NCI-H1105 (cell line): ENCODE measurements at regions not wholly inside any gene's neighbourhood (a gene's known extent, or its start where the extent isn't known, plus 50 kb on each side); places are given as distances from the start of the nearest gene placed in this dataset.
"Not testable (repeated sequence)": the region's sequence is repeated elsewhere in the genome, so short reads cannot be mapped to it uniquely, and the experiment has no call there.

Experiments used
- DNase-seq: peaks from one replicate; lab custom pipeline; 2025; lab: John Stamatoyannopoulos, UW

DNA sequence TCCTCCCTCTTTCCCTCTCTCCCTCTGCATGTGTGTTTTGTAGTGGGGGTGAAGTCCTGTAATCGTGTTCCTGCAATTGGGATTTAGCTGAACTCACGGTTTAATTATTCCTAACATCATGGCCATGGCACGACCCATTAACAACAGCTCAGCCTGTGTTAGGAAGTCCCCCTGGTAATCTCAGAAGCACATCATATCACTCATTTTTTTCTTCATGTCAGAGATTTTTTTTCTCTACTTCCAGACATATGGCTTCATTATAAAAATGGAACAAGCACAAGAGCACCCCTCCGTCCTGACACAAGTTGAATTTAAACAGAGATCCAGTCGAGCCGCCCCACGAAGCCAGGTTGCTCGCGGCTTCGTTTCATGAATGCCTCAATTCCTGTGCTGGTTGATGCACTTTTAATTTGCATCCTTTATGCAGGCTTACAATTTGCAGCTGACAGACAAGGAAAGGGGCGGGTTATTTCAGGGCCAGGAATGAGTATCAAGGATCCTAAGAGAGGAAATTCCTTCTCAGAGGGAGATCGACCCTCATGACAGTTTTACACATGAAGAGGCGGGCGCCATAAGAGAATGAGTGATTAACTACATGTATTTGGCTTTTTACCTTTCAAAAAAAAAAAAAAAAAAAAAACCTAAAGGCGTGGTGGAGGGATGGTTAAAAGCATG, 192.9 kb downstream of the MAF start:
- no peak for DNase-seq

DNA sequence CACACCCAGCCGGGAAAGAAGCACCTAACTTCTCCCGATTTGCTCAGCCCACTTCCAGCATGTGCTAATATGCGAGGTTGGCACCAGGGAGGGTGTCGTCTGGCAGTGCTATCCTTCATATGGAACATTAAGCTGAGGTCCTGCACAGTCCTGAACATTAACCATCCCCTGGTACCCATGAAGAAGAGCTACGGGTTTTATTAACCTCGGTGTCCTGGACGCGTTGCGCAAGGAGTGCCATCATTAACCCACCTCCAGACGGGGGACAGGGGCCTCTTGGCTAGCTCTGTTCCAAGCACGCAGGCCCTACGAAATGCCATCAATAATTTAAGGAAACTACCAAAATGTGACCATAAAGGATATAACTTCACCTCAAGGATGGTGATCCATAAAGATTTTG, 193.5 kb downstream of the MAF start:
- DNase-seq: no peak

DNA sequence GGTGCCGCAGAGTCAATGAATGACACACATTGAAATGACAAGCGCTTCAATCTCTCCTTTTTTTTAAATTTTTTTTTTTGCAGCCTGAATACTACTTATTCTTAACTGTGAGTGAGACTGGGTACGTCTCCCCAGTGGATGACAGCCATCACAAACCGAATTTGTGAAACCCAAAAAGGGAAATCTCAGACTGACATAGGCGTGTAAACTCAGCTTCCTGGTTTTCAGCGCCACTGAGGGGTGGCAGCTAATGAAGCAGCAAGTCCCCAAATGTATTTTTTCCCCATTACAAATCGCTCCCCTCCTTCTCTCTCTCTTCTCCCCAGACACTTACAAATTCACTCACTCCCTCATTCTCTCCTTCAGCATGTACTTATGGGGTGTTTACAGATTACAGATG, 196.0 kb downstream of the MAF start:
- no peak for DNase-seq

DNA sequence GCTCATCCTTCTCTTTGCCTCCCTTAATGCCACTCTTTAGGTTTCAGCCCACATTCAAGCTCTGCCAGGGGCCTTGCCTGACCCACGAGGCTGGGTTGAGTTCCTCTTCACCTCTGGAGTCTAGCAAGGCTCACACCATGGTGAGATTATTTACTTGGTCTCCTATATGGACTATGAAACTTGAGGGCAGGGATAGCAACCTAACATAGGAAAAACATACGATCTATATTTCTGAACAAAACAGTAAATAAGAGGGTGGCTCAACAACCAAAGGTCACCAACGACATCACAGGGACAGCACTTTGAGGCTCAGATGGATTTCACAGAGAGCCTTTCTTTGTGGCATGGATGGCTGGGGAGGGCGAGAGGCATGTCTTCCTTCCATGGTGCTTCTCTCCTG, 197.0 kb downstream of the MAF start:
- no peak for DNase-seq

- DNase-seq: no peak
Observed at GRCh38 chr16:79402920-79403319, 197.6 kb downstream of the MAF start.

DNA sequence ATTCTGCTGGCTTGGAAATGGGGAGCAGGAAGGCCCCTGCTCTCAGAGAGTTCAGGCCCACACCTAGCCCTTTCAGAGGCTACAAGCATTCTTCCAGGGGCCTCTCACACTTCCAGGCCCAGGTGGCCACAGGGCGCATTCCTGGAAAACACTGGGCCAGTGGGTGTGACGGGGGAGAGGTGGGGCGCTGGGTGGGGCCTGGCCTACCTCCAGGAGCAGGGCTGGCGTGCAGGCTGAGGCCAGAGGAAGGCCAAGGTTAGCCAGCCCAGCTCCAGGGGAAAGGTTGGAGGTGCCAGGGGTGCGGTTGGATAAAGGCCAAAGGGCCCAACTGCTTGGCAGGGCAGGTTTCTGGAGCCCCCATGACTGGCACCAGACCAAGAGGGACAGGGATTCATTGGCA, 198.2 kb downstream of the MAF start:
- no peak for DNase-seq

- no peak for DNase-seq
Observed at GRCh38 chr16:79401782-79402181, 198.8 kb downstream of the MAF start.

DNA sequence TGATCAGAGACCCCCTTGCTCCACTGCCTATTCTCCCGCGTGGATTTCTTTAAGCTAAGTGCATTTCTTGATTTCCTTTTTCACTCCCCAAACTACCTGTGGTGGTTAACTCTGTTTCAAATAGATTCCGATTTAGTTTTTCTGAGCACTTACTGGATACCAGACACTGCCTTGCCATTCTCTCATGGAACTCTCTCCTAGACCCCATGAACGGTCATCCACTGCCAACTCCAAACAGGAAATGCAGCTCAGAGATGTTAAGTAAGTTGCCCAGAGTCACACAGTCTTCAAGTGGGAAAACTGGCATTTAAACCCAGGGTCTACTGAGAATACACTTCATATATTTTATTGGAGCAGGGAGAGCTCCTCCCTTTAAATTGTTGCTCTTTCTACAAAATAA, 199.4 kb downstream of the MAF start:
- no peak for DNase-seq

GRCh38 chr16:79400462-79401149, 199.9 kb downstream of the MAF start:
- no peak for DNase-seq

GRCh38 chr16:79395591-79395990, 204.9 kb downstream of the MAF start:
- no peak for DNase-seq

- no peak for DNase-seq
Observed at GRCh38 chr16:79394206-79394605, 206.3 kb downstream of the MAF start.

DNA sequence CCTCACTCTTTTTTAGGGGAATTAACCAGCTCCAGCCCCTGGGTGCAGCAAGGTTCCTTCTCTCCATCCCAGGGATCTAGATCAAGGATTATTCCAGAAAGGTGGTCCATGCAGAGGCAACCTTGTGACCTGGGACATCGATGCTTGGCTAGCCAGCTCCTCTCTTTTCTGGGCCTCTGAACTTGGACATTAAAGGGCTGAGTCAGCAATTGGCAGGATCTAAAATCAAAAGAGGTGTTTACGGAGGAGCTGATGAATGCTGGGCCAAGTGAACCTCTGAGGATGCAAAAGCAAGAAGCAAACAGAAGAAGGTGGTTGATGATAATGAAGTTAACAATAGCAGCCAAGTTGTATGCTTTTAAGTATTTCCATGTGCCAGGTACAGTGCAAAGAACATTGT, 207.0 kb downstream of the MAF start:
- DNase-seq: no peak

DNA sequence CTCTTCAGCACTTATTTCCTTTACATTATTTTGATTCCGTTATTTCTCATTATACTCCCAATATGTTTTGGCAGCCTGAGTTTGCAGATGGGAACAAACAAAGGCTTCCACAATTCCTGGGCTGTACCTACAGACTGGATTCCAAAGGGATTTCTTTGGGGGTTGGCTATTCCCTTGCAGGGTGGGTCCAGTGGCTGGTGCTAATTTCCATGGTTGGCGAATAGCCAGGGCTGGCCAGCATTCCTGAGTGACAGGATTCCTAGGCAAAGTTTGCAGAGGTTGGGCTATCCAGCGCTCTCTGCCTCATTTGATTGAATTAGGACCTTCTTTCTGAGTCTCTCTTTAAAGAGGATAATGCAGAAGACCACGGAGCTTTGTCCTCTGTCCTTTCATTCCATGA, 207.4 kb downstream of the MAF start:
- no peak for DNase-seq

- no peak for DNase-seq
Observed at GRCh38 chr16:79392081-79392480, 208.5 kb downstream of the MAF start.

DNA sequence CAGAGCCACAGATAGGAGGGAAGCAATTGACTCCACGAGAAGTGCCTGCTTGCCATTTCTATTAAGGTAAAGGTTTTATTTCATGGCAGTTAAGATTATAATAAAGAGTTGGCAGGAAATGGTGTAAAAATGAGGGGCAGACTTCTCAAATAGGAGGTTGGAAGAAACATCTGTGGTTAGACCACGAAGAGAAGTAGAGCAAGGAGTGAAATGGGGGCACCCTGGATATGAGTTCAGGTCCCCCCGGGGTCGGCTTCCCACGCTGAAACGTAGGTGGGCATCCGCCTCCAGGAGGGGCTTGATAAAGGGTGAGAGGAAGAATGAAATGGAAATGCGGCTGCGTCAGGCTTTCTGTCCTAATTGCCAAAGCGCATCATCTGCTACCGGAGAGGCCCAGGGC, 209.1 kb downstream of the MAF start:
- no peak for DNase-seq

DNA sequence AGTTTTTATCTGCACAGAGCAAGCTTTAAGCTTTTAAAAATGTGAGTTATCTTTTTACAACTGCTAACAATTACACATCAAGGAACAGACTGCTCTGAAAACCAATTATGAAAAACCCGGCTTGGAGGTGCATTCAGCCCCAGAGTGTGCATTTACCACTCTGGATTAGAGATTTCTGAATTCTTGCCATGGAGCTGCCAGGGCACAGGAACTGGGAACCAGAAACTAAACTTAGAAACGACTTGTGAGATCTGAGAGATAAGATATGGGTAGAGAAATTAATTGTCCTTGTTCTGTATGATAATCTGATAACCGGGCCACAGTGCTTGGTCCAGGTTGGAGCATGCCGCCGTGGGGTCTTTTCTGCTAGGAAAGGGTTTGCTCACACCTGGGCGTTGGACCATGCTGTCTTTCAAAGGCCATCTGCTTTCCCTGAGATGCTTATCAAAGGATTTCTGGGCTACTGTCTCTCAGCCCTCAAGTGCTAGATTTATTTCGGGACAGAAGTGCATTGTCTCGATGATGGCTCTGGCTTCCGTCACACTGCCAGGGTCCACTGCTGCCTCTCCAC, 210.0 kb downstream of the MAF start:
- DNase-seq: no peak

DNA sequence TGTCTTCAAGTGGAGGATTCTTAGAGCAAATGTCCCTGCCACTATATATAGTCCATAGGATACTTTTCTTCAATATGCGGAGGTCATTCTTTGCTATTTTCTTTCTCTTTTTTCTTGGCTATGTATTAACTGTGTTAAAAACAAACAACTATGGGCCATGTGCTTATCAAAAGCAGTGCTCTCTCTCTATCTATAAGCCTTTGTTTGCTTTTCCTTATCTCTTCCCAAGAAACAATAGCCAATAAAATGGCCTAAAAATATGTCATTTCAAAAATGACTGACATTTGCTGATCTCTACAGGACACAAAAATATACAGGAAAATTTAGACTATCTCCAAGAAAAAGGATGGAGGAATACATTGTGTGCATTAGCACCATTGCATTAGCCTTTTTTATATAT, 212.1 kb downstream of the MAF start:
- no peak for DNase-seq

DNA sequence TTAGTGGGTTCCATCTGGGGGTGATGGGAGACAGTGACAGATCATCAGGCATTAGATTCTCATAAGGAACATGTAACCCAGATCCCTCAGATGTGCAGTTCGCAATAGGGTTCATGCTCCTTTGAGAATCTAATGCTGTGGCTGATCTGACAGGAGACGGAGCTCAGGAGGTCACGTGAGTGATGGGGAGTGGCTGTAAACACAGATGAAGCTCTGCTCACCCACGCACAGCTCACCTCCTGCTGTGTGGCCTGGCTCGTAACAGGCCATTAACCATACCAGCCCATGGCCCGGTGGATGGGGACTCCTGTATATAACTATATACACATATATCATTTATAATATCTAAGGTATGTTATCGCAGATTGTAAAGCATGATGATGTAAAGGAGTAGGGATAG, 214.2 kb downstream of the MAF start:
- no peak for DNase-seq

- DNase-seq: no peak
Observed at GRCh38 chr16:79381603-79382042, 218.9 kb downstream of the MAF start.

- no peak for DNase-seq
Observed at GRCh38 chr16:79380995-79381602, 219.4 kb downstream of the MAF start.

DNA sequence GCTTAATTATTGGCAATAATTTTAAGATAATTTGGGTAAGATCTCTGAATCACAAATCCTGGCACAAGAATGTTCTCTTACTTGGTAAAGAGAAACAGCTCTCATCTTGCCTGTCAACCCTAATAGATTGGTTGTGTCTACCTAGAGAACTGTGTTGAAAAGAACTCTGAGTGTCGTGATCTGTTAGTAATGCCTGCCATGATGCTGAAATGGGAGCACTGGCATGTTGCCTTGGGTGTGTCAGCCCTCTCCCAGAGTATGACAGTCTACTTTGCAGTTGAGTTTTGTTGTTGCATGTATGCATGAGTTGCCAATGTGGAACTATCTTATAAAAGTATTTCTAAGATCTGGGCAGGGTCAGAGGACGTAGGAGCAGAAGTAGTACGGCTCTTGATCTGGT, 221.4 kb downstream of the MAF start:
- no peak for DNase-seq

GRCh38 chr16:79377082-79377481, 223.5 kb downstream of the MAF start:
- DNase-seq: not testable (repeated sequence)

- DNase-seq: no peak
Observed at GRCh38 chr16:79375351-79375750, 225.2 kb downstream of the MAF start.
